IMR-90 (cell line): ENCODE measurements at regions not wholly inside any gene's neighbourhood (a gene's known extent, or its start where the extent isn't known, plus 50 kb on each side); places are given as distances from the start of the nearest gene placed in this dataset.

Source experiments
- ATAC-seq: fragments of 200-7000 bp; cut with Tn5 transposase; 2 replicates; pipeline ENCODE4 v1.9.1; 2020; ENCODE audit warnings: low read depth, mild to moderate bottlenecking, moderate library complexity
- BruUV-seq: library from RNA; stranded (reverse); fragments of 400-500 nt; replicated peaks from 2 replicates; lab custom pipeline; 2021; lab: Mats Ljungman, UMichigan
- CTCF ChIA-PET: fragments of 300-600 bp; formaldehyde crosslinking; extraction: SDS; loops from one replicate; lab custom pipeline; 2021; ENCODE audit warnings: antibody characterized with exemption; lab: Yijun Ruan, JAX
- POLR2A ChIA-PET: fragments of 300-600 bp; sonication (Branson Sonifier 250); formaldehyde crosslinking; loops from one replicate; lab custom pipeline; 2022; ENCODE audit warnings: antibody characterized with exemption; ENCODE audit not compliant: unreplicated experiment; lab: Charles Lee
- DNase-seq: peaks from one replicate; pipeline ENCODE4 v3.0.0; 2013
- H2AFZ ChIP-seq: replicated peaks from 2 replicates; pipeline ENCODE3; 2013; ENCODE audit warnings: low read length, mild to moderate bottlenecking; ENCODE audit not compliant: poor library complexity
- H2AK5ac ChIP-seq: 2 replicates; pipeline ENCODE4 v1.6.1; 2013; ENCODE audit warnings: low read depth, low read length, inconsistent platforms
- H2AK9ac ChIP-seq: replicated peaks from 2 replicates; pipeline ENCODE3; 2013; ENCODE audit warnings: mild to moderate bottlenecking, low read depth, low read length, moderate library complexity; ENCODE audit not compliant: poor library complexity
- H2BK120ac ChIP-seq: 2 replicates; pipeline ENCODE4 v1.6.1; 2013; ENCODE audit warnings: low read depth, low read length, inconsistent platforms
- H2BK15ac ChIP-seq: 3 replicates; pipeline ENCODE4 v1.6.1; 2013; ENCODE audit warnings: low read depth, low read length, inconsistent platforms
- H2BK20ac ChIP-seq: 2 replicates; pipeline ENCODE4 v1.6.1; 2013; ENCODE audit warnings: low read depth, mild to moderate bottlenecking, inconsistent platforms, low read length, moderate library complexity
- H2BK5ac ChIP-seq: 2 replicates; pipeline ENCODE4 v1.6.1; 2013; ENCODE audit warnings: mild to moderate bottlenecking, low read depth, low read length, inconsistent platforms; ENCODE audit not compliant: poor library complexity, severe bottlenecking
- H3K14ac ChIP-seq: replicated peaks from 2 replicates; pipeline ENCODE4 v1.6.1; 2013; ENCODE audit warnings: low read depth, low read length, inconsistent platforms
- H3K18ac ChIP-seq: 2 replicates; pipeline ENCODE4 v1.6.1; 2013; ENCODE audit warnings: low read depth, low read length, control low read depth
- H3K23ac ChIP-seq: 2 replicates; pipeline ENCODE4 v1.6.1; 2013; ENCODE audit warnings: low read depth, low read length, inconsistent platforms
- H3K27ac ChIP-seq: 2 replicates; pipeline ENCODE4 v1.5.1; 2013; ENCODE audit warnings: mild to moderate bottlenecking, control low read depth, low read length; ENCODE audit not compliant: insufficient read depth
- H3K27me3 ChIP-seq: 2 replicates; pipeline ENCODE4 v1.6.1; 2013; ENCODE audit warnings: low read length; ENCODE audit not compliant: control insufficient read depth, insufficient read depth
- H3K36me3 ChIP-seq: 2 replicates; pipeline ENCODE4 v1.6.1; 2013; ENCODE audit warnings: low read length, mixed read lengths; ENCODE audit not compliant: control insufficient read depth, insufficient read depth
- H3K4ac ChIP-seq: 2 replicates; pipeline ENCODE4 v1.6.1; 2013; ENCODE audit warnings: low read depth, low read length, inconsistent platforms
- H3K4me1 ChIP-seq: 2 replicates; pipeline ENCODE4 v1.6.1; 2013; ENCODE audit warnings: low read length, mixed read lengths; ENCODE audit not compliant: control insufficient read depth, insufficient read depth
- H3K4me2 ChIP-seq: 2 replicates; pipeline ENCODE4 v1.6.1; 2013; ENCODE audit warnings: low read depth, mild to moderate bottlenecking, control low read depth, low read length, moderate library complexity
- H3K4me3 ChIP-seq: 2 replicates; pipeline ENCODE4 v1.5.1; 2013; ENCODE audit warnings: low read depth, mild to moderate bottlenecking, control low read depth, low read length, moderate library complexity; ENCODE audit not compliant: insufficient read depth
- H3K56ac ChIP-seq: 2 replicates; pipeline ENCODE4 v1.6.1; 2013; ENCODE audit warnings: low read length, inconsistent platforms; ENCODE audit not compliant: insufficient read depth; ENCODE audit errors: extremely low read depth
- H3K79me1 ChIP-seq, 2 experiments: 2 replicates each; pipeline ENCODE4 v1.6.1; 2013; ENCODE audit warnings: low read length in 2 of 2, inconsistent platforms in 1 of 2, low read depth in 1 of 2
- H3K9ac ChIP-seq: 2 replicates; pipeline ENCODE4 v1.6.1; 2013; ENCODE audit warnings: low read depth, low read length, control low read depth
- H3K9me1 ChIP-seq: 2 replicates; pipeline ENCODE4 v1.6.1; 2013; ENCODE audit warnings: low read length, inconsistent platforms; ENCODE audit not compliant: insufficient read depth
- H3K9me3 ChIP-seq: 2 replicates; pipeline ENCODE4 v1.6.1; 2013; ENCODE audit warnings: low read length; ENCODE audit not compliant: control insufficient read depth, insufficient read depth
- H4K20me1 ChIP-seq: 2 replicates; pipeline ENCODE4 v1.6.1; 2013; ENCODE audit warnings: low read length, inconsistent platforms; ENCODE audit not compliant: insufficient read depth
- H4K5ac ChIP-seq: 2 replicates; pipeline ENCODE4 v1.6.1; 2013; ENCODE audit warnings: mild to moderate bottlenecking, low read depth, low read length, control low read depth
- H4K8ac ChIP-seq, 2 experiments: 2 replicates each; pipeline ENCODE4 v1.6.1; 2013; ENCODE audit warnings: low read depth in 2 of 2, low read length in 2 of 2, control low read depth in 1 of 2, inconsistent platforms in 1 of 2
- H4K91ac ChIP-seq: 2 replicates; pipeline ENCODE4 v1.6.1; 2013; ENCODE audit warnings: low read depth, low read length, inconsistent platforms; ENCODE audit not compliant: insufficient read depth
- BHLHE40 ChIP-seq: fragments of 150-350 bp; IDR thresholded peaks from 2 replicates; pipeline ENCODE4 v1.6.1; 2016; ENCODE audit warnings: mild to moderate bottlenecking, low read depth, low read length
- MAFK ChIP-seq: IDR thresholded peaks from 2 replicates; pipeline ENCODE4 v1.6.1; 2012; ENCODE audit warnings: low read depth, low read length, improper control_type of control experiment
- SMC3 ChIP-seq: fragments of 150-350 bp; IDR thresholded peaks from 2 replicates; pipeline ENCODE4 v1.6.1; 2016; ENCODE audit warnings: low read depth, mild to moderate bottlenecking, antibody characterized with exemption, low read length, moderate library complexity
- WGBS, 2 experiments: methylation state at CpG; one replicate each; pipeline versions ENCODE4 v1.1.5 to v1.1.7; 2013; ENCODE audit warnings: missing lambda C conversion rate in 2 of 2; ENCODE audit not compliant: insufficient read length in 1 of 2; ENCODE audit errors: extremely low coverage in 2 of 2; 5-methylcytosine and 5-hydroxymethylcytosine counted together
- dilution Hi-C: fragments of 300-500 bp; cut with HindIII; formaldehyde crosslinking; loops from one replicate; pipeline ENCODE4 v1.14.3; 2018; ENCODE audit warnings: low sequenced_read_pairs; ENCODE audit not compliant: unreplicated experiment
- in situ Hi-C: fragments of 300-500 bp; cut with MboI; formaldehyde crosslinking; loops from 3 replicates; pipeline ENCODE4 v1.14.3; 2019; ENCODE audit warnings: low sequenced_read_pairs, inconsistent platforms, mixed read lengths
- intact Hi-C: fragments of 100-400 bp; cut with micrococcal nuclease; formaldehyde crosslinking; loops from 2 replicates; pipeline ENCODE4 v1.10.0; 2022

DNA sequence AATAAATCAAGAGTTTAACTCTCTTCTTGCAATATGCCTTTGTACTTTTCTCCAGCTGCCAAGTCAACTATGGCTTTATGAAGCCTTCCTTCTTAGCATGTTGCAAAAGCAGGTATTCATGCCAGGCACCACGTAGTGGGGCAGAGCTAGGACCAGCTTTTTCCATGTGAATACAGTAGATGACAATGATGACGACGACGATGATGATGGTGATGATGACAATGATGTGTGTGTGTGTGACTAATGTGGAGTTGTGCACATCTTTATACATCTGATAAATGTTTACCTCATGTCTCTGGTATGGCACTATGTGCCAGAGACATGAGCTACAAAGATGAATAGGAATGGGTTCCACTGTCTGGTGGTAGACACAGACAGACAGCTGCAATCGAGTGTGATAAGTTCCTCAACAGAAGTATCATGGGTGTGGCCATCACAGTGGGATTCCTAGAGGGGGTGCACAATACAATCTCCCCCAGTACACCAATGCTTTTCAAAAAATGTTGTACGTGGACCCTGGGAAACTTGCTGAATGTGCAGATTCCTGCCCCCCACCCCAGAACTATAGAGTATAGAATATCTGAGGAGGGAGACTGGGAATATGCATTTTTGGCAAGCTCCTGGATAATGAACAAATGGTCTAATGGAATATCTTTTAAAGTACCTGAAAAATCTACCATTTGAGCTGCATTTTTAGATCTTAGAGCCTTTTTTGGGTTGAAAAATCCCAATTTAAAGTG lies 183.4 kb downstream of the ABCC12 start:
- Histone ChIP-seq H2BK15ac (no peak overlapping the region), H4K5ac (no peak overlapping the region), H3K56ac (no peak overlapping the region), H4K8ac (no peak overlapping the region), H3K18ac (no peak overlapping the region), H3K9me3 (no peaks in the 10 kb centered on the region), H3K4me1 (no peaks in the 10 kb centered on the region), H4K91ac (no peak overlapping the region), H4K20me1 (no peaks in the 10 kb centered on the region), H3K36me3 (no peaks in the 10 kb centered on the region), H2BK20ac (no peak overlapping the region), H3K23ac (no peak overlapping the region), H2BK120ac (no peak overlapping the region), H2AK5ac (no peak overlapping the region), H3K4me3 (no peak overlapping the region), H3K79me1 (no peaks in the 10 kb centered on the region), H3K9ac (no peak overlapping the region), H2AK9ac (no peak overlapping the region), H3K9me1 (no peaks in the 10 kb centered on the region), H3K27ac (no peak overlapping the region), H3K27me3 (peaks cover 1% of the 10 kb centered on the region), H2AFZ (no peak overlapping the region), H2BK5ac (no peak overlapping the region), H3K14ac (no peak overlapping the region), H3K4me2 (no peak overlapping the region), H3K4ac (no peak overlapping the region)
- intact Hi-C loops (no loop called here), in situ Hi-C loops (no loop called here), dilution Hi-C loops (no loop called here)
- ATAC-seq (no peak), DNase-seq (no peak)
- no TSS peak for BruUV-seq
- ChIA-PET POLR2A (no interaction called here), CTCF (interaction anchor here (0.7 kb wide), 1 partner anchor 732 kb away, joined by 5 read pairs; no protein-coding TSS in a partner anchor)
- no CpG with 5 or more reads among the region's 6 CpGs for WGBS, 2 experiments
- TF ChIP-seq BHLHE40 (no peak), MAFK (0 out of 2 replicates have a peak, but pooled peaks have one; percentile 37), SMC3 (no peak)
